Neural cell (in vitro differentiated cells): ENCODE measurements at regions not wholly inside any gene's neighbourhood (a gene's known extent, or its start where the extent isn't known, plus 50 kb on each side); places are given as distances from the start of the nearest gene placed in this dataset.

Source experiments
- H2AFZ ChIP-seq: fragments of 200-600, 300-800 bp; sonication (generic), shearing (Covaris generic); 2 replicates; pipeline ENCODE4 v1.6.0; 2014; ENCODE audit warnings: low read depth, mild to moderate bottlenecking, antibody characterized with exemption, low read length, moderate library complexity
- H3F3A ChIP-seq: fragments of 200-600 bp; shearing (Covaris generic); 2 replicates; pipeline ENCODE4 v1.6.1; 2016; ENCODE audit warnings: mild to moderate bottlenecking, moderate library complexity, mixed read lengths, antibody characterized with exemption, low read length; ENCODE audit not compliant: insufficient read depth, poor library complexity, severe bottlenecking
- H3K27ac ChIP-seq: fragments of 200-600, 300-800 bp; sonication (generic), shearing (Covaris generic); 2 replicates; pipeline ENCODE4 v1.5.1; 2014; ENCODE audit warnings: mild to moderate bottlenecking, low read length, moderate library complexity
- H3K27me3 ChIP-seq: fragments of 300-800, 200-600 bp; sonication (generic), shearing (Covaris generic); 2 replicates; pipeline ENCODE4 v1.6.0; 2014; ENCODE audit warnings: mild to moderate bottlenecking, low read depth, low read length, moderate library complexity; ENCODE audit not compliant: insufficient read depth
- H3K36me3 ChIP-seq: fragments of 300-800, 200-600 bp; sonication (generic), shearing (Covaris generic); 2 replicates; pipeline ENCODE4 v1.5.1; 2014; ENCODE audit warnings: mild to moderate bottlenecking, antibody characterized with exemption, low read length, moderate library complexity; ENCODE audit not compliant: insufficient read depth
- H3K4me2 ChIP-seq: fragments of 300-800, 200-600 bp; sonication (generic), shearing (Covaris generic); 2 replicates; pipeline ENCODE4 v1.6.0; 2014; ENCODE audit warnings: mild to moderate bottlenecking, low read length
- H3K4me3 ChIP-seq: fragments of 300-800, 200-600 bp; sonication (generic), shearing (Covaris generic); 2 replicates; pipeline ENCODE4 v1.5.1; 2014; ENCODE audit warnings: mild to moderate bottlenecking, low read length, moderate library complexity
- H3K79me2 ChIP-seq: fragments of 200-600 bp; shearing (Covaris generic); replicated peaks from 2 replicates; pipeline ENCODE4 v1.6.0; 2014; ENCODE audit warnings: mild to moderate bottlenecking, low read length, moderate library complexity; ENCODE audit not compliant: insufficient read depth
- H3K9ac ChIP-seq: fragments of 300-800, 200-600 bp; sonication (generic), shearing (Covaris generic); 2 replicates; pipeline ENCODE4 v1.6.1; 2016; ENCODE audit warnings: mild to moderate bottlenecking, low read length, mixed read lengths
- H3K9me2 ChIP-seq: fragments of 200-600 bp; shearing (Covaris generic); 2 replicates; pipeline ENCODE4 v1.6.1; 2016; ENCODE audit warnings: mild to moderate bottlenecking, low read length, mixed read lengths; ENCODE audit not compliant: insufficient read depth
- H3K9me3 ChIP-seq: fragments of 200-600, 300-800 bp; sonication (generic), shearing (Covaris generic); 2 replicates; pipeline ENCODE4 v1.6.1; 2016; ENCODE audit warnings: mild to moderate bottlenecking, mixed run types, low read length, moderate library complexity, mixed read lengths
- H4K20me1 ChIP-seq: fragments of 200-600 bp; shearing (Covaris generic); 2 replicates; pipeline ENCODE4 v1.6.1; 2016; ENCODE audit warnings: mild to moderate bottlenecking, mixed run types; ENCODE audit not compliant: insufficient read depth
- CTCF ChIP-seq: fragments of 450-650 bp; IDR thresholded peaks from 2 replicates; pipeline ENCODE4 v1.5.1; 2014; ENCODE audit warnings: antibody characterized with exemption, mild to moderate bottlenecking, moderate library complexity; ENCODE audit not compliant: poor library complexity, severe bottlenecking
- EP300 ChIP-seq: fragments of 450-650 bp; conservative IDR thresholded peaks from 2 replicates; pipeline ENCODE4 v1.6.1; 2014; ENCODE audit warnings: antibody characterized with exemption, mild to moderate bottlenecking, moderate library complexity; ENCODE audit not compliant: poor library complexity, severe bottlenecking
- EZH2 ChIP-seq: fragments of 200-600, 300-800 bp; shearing (Covaris generic), sonication (generic); IDR thresholded peaks from 2 replicates; pipeline ENCODE4 v1.6.1; 2014; ENCODE audit warnings: antibody characterized with exemption, low read length, borderline replicate concordance, mild to moderate bottlenecking; ENCODE audit not compliant: insufficient read depth, poor library complexity, severe bottlenecking
- MXI1 ChIP-seq: fragments of 450-650 bp; conservative IDR thresholded peaks from 2 replicates; pipeline ENCODE4 v1.6.1; 2014; ENCODE audit warnings: antibody characterized with exemption, mild to moderate bottlenecking; ENCODE audit not compliant: poor library complexity, severe bottlenecking
- POLR2AphosphoS5 ChIP-seq: IDR thresholded peaks from 2 replicates; pipeline ENCODE4 v1.6.1; 2012
- RAD21 ChIP-seq: fragments of 450-650 bp; conservative IDR thresholded peaks from 2 replicates; pipeline ENCODE4 v1.6.1; 2014; ENCODE audit warnings: antibody characterized with exemption, mild to moderate bottlenecking, moderate library complexity
- REST ChIP-seq: IDR thresholded peaks from 2 replicates; pipeline ENCODE4 v1.6.1; 2012; ENCODE audit warnings: borderline replicate concordance
- SMC3 ChIP-seq: fragments of 450-650 bp; conservative IDR thresholded peaks from 2 replicates; pipeline ENCODE4 v1.6.1; 2014; ENCODE audit warnings: antibody characterized with exemption, mild to moderate bottlenecking, moderate library complexity; ENCODE audit not compliant: poor library complexity
- TAF1 ChIP-seq: IDR thresholded peaks from 2 replicates; pipeline ENCODE4 v1.6.1; 2012; ENCODE audit warnings: low read depth

GRCh38 chr1:82790556-82790955 is 989.8 kb downstream of the ADGRL2 start:
- TF ChIP-seq MXI1 = no peak
- TF ChIP-seq RAD21 = no peak
- TF ChIP-seq EZH2 = no peak
- TF ChIP-seq CTCF = no peak
- no peak for TF ChIP-seq SMC3
- no peak for TF ChIP-seq TAF1
- no peak for TF ChIP-seq EP300
- no peak for TF ChIP-seq REST
- TF ChIP-seq POLR2AphosphoS5 = no peak
- Histone ChIP-seq H3K9ac (no peak overlapping the region), H3K27me3 (no peaks in the 10 kb centered on the region)

GRCh38 chr1:82788660-82789059 is 987.9 kb downstream of the ADGRL2 start:
- no peak for TF ChIP-seq CTCF
- no peaks in the 10 kb centered on the region for H3F3A ChIP-seq
- H2AFZ ChIP-seq = no peak overlapping the region

More at GRCh38 chr1:82790556-82790955, 989.8 kb downstream of the ADGRL2 start:
- Histone ChIP-seq H3K9me2 (no peaks in the 10 kb centered on the region), H3K79me2 (no peaks in the 10 kb centered on the region), H3K36me3 (no peaks in the 10 kb centered on the region), H2AFZ (no peak overlapping the region), H3K4me3 (no peak overlapping the region), H4K20me1 (no peaks in the 10 kb centered on the region), H3K9me3 (no peaks in the 10 kb centered on the region), H3K27ac (no peak overlapping the region), H3K4me2 (no peak overlapping the region), H3F3A (no peaks in the 10 kb centered on the region)

More at GRCh38 chr1:82788660-82789059, 987.9 kb downstream of the ADGRL2 start:
- Histone ChIP-seq H3K9me3 (no peaks in the 10 kb centered on the region), H3K36me3 (no peaks in the 10 kb centered on the region), H3K4me2 (no peak overlapping the region), H3K27ac (no peak overlapping the region), H3K27me3 (no peaks in the 10 kb centered on the region), H3K4me3 (no peak overlapping the region), H4K20me1 (no peaks in the 10 kb centered on the region), H3K79me2 (no peaks in the 10 kb centered on the region), H3K9me2 (no peaks in the 10 kb centered on the region), H3K9ac (no peak overlapping the region)
